ENCODE measurements at regions not wholly inside any gene's neighbourhood (a gene's known extent, or its start where the extent isn't known, plus 50 kb on each side); places are given as distances from the start of the nearest gene placed in this dataset.
"Not testable (repeated sequence)": the region's sequence is repeated elsewhere in the genome, so short reads cannot be mapped to it uniquely, and the experiment has no call there.

GRCh38 chr22:25492162-25492561 lies 72.3 kb upstream of the GRK3 start:
- H3K79me2 ChIP-seq (ENCODE audit: control insufficient read depth, insufficient read depth, low read length, unreplicated experiment) = no peaks in the 10 kb centered on the region
- H3K36me3 ChIP-seq (ENCODE audit: insufficient read depth, low read length) = no peaks in the 10 kb centered on the region
- H3K27ac ChIP-seq (ENCODE audit: low read depth, low read length) = no peak overlapping the region
- peaks cover 13% of the 10 kb centered on the region for H3K4me1 ChIP-seq (ENCODE audit: control insufficient read depth, insufficient read depth, low read length, unreplicated experiment)
- H2AFZ ChIP-seq (ENCODE audit: low read length, unreplicated experiment) = no peak overlapping the region
- H3K27me3 ChIP-seq (ENCODE audit: insufficient read depth, low read length) = no peaks in the 10 kb centered on the region
- no peak overlapping the region for H3K4me3 ChIP-seq (ENCODE audit: low read depth, low read length)

GRCh38 chr22:25492841-25493734 lies 71.4 kb upstream of the GRK3 start:
- Histone ChIP-seq H3K27me3 (ENCODE audit: insufficient read depth, low read length) (no peaks in the 10 kb centered on the region), H3K79me2 (ENCODE audit: control insufficient read depth, insufficient read depth, low read length, unreplicated experiment) (no peaks in the 10 kb centered on the region), H3K36me3 (ENCODE audit: insufficient read depth, low read length) (no peaks in the 10 kb centered on the region), H3K4me1 (ENCODE audit: control insufficient read depth, insufficient read depth, low read length, unreplicated experiment) (peaks cover 9% of the 10 kb centered on the region), H2AFZ (ENCODE audit: low read length, unreplicated experiment) (no peak overlapping the region), H3K27ac (ENCODE audit: low read depth, low read length) (no peak overlapping the region), H3K4me3 (ENCODE audit: low read depth, low read length) (no peak overlapping the region)

- H3K36me3 ChIP-seq (ENCODE audit: insufficient read depth, low read length) = no peaks in the 10 kb centered on the region
- H3K4me1 ChIP-seq (ENCODE audit: control insufficient read depth, insufficient read depth, low read length, unreplicated experiment) = peaks cover 2% of the 10 kb centered on the region
- H3K79me2 ChIP-seq (ENCODE audit: control insufficient read depth, insufficient read depth, low read length, unreplicated experiment) = no peaks in the 10 kb centered on the region
- no peak overlapping the region for H3K4me3 ChIP-seq (ENCODE audit: low read depth, low read length)
- no peak overlapping the region for H2AFZ ChIP-seq (ENCODE audit: low read length, unreplicated experiment)
- no peak overlapping the region for H3K27ac ChIP-seq (ENCODE audit: low read depth, low read length)
- H3K27me3 ChIP-seq (ENCODE audit: insufficient read depth, low read length) = no peaks in the 10 kb centered on the region
Observed at GRCh38 chr22:25493794-25494193, 70.7 kb upstream of the GRK3 start.

DNA sequence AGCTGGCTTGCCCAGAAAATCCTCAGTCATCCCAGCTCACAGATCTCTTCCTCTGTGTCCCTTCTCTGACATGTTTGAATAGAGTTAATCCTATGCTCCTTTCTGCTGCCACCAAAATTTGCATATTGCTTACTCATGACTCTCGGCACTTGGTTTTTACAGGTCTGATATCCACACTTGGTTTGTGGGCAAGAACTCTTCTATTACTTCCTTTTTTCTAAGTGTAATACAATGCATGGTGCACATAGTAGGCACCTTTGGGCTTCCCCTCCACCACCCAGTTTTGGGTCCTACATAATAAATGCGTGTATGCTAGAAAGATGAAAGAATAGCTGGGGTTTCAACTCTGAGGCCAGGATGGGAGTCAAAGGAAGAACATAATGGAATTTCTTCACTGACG lies 69.7 kb upstream of the GRK3 start:
- Histone ChIP-seq H2AFZ (ENCODE audit: low read length, unreplicated experiment) (no peak overlapping the region), H3K27ac (ENCODE audit: low read depth, low read length) (no peak overlapping the region), H3K27me3 (ENCODE audit: insufficient read depth, low read length) (no peaks in the 10 kb centered on the region)

DNA sequence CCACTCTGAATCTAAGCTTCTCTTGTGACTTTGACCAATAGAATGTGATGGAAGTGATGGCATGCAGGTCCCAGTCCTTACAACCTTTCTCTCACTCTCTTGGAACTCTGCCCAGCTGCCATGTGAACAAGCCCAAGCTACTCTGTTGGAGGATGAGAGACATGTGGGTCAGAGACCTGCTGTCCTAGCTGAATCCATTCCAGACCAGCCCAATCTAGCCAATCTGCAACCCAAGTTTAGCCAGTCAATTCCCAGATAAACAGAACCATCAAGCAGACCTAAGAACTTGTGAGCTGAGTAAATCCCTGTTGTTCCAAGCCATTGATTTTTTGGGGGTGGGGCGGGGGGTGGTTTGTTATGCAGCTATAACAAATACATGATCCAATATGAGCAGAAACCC lies 69.2 kb upstream of the GRK3 start:
- no peak overlapping the region for H3K4me3 ChIP-seq (ENCODE audit: low read depth, low read length)
- H3K4me1 ChIP-seq (ENCODE audit: control insufficient read depth, insufficient read depth, low read length, unreplicated experiment) = no peaks in the 10 kb centered on the region
- H3K27ac ChIP-seq (ENCODE audit: low read depth, low read length) = no peak overlapping the region
- no peak overlapping the region for H2AFZ ChIP-seq (ENCODE audit: low read length, unreplicated experiment)
- no peaks in the 10 kb centered on the region for H3K27me3 ChIP-seq (ENCODE audit: insufficient read depth, low read length)
- H3K36me3 ChIP-seq (ENCODE audit: insufficient read depth, low read length) = no peaks in the 10 kb centered on the region
- H3K79me2 ChIP-seq (ENCODE audit: control insufficient read depth, insufficient read depth, low read length, unreplicated experiment) = no peaks in the 10 kb centered on the region

More for the DNA sequence above, 69.7 kb upstream of the GRK3 start:
- Histone ChIP-seq H3K4me3 (ENCODE audit: low read depth, low read length) (no peak overlapping the region), H3K79me2 (ENCODE audit: control insufficient read depth, insufficient read depth, low read length, unreplicated experiment) (no peaks in the 10 kb centered on the region), H3K4me1 (ENCODE audit: control insufficient read depth, insufficient read depth, low read length, unreplicated experiment) (no peaks in the 10 kb centered on the region), H3K36me3 (ENCODE audit: insufficient read depth, low read length) (no peaks in the 10 kb centered on the region)

DNA sequence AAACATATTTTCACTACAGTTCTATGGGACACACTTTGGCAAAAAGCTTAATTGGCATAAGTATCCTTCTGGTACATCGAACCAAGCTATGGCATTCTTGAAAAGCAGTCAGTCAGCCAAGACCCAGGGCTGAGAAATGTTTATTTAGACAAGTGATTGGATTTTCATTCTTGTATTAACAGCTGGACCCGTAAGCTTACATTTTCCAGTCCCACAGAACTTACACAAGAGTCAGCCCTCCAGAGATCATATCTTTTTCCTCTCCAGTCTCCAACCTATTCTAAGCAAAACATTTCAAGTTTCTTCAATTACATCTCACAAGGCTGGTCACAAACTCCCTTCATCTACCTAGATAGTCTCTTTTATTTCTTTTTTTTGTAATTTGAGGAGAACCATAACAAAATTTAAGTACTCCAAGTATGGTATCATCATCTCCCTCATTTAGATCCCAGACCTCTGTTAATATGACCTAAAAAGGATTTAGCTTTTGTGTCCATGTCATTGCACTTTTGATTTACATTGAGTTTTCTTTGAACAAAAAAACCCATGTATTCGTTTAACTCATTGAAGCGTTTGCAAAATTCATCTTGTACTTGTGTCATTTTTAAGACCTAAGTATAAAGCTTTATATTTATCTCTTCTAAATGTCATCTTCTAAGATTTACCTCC lies 67.9 kb upstream of the GRK3 start:
- Histone ChIP-seq H2AFZ (ENCODE audit: low read length, unreplicated experiment) (no peak overlapping the region), H3K27me3 (ENCODE audit: insufficient read depth, low read length) (no peaks in the 10 kb centered on the region), H3K4me1 (ENCODE audit: control insufficient read depth, insufficient read depth, low read length, unreplicated experiment) (no peaks in the 10 kb centered on the region), H3K27ac (ENCODE audit: low read depth, low read length) (no peak overlapping the region), H3K36me3 (ENCODE audit: insufficient read depth, low read length) (no peaks in the 10 kb centered on the region), H3K4me3 (ENCODE audit: low read depth, low read length) (no peak overlapping the region), H3K79me2 (ENCODE audit: control insufficient read depth, insufficient read depth, low read length, unreplicated experiment) (no peaks in the 10 kb centered on the region)

DNA sequence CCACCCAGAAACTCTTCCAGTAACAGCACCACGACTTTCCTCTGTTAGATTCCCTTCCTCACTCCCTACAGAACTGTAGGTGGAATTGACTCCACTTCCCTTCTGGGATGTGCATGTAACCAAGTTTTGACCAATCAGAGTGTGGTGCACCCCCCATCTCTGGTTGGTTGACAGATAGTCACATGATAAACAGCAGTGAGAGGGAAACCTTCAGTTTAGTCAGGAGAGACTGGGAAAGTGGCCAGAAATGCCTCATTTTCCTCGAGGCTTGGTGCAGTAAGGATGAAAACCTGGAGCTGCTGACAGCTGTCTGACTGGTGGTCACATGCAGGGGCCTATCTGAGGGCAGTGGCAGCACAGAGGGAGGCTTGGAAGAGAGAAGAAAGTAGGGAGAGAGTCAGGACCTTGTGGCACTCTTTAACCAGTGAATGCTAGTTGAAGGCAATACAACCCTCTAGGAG lies 67.3 kb upstream of the GRK3 start:
- no peak overlapping the region for H2AFZ ChIP-seq (ENCODE audit: low read length, unreplicated experiment)
- H3K27me3 ChIP-seq (ENCODE audit: insufficient read depth, low read length) = no peaks in the 10 kb centered on the region

DNA sequence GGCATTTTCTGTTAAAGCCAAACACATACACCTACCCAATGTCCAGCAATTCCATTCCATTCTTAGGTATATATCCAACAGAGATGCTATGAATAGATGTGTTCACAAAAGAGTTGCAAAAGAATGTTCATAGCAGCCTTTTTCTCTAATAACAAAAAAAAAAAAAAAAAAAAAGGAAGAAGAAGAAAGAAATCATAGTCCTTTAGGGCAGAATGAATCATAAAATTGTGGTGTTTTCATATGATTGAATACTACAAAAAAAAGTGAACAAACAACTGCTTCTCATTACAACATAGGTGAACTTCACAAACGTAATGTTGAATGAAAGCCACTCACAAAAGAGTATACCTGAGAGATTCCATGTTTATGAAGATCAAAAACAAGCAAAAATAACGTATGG lies 66.8 kb upstream of the GRK3 start:
- Histone ChIP-seq H3K27ac (ENCODE audit: low read depth, low read length) (no peak overlapping the region), H2AFZ (ENCODE audit: low read length, unreplicated experiment) (no peak overlapping the region), H3K36me3 (ENCODE audit: insufficient read depth, low read length) (no peaks in the 10 kb centered on the region), H3K4me1 (ENCODE audit: control insufficient read depth, insufficient read depth, low read length, unreplicated experiment) (no peaks in the 10 kb centered on the region), H3K27me3 (ENCODE audit: insufficient read depth, low read length) (no peaks in the 10 kb centered on the region), H3K4me3 (ENCODE audit: low read depth, low read length) (no peak overlapping the region), H3K79me2 (ENCODE audit: control insufficient read depth, insufficient read depth, low read length, unreplicated experiment) (no peaks in the 10 kb centered on the region)

More for the DNA sequence above, 67.3 kb upstream of the GRK3 start:
- Histone ChIP-seq H3K36me3 (ENCODE audit: insufficient read depth, low read length) (no peaks in the 10 kb centered on the region), H3K4me1 (ENCODE audit: control insufficient read depth, insufficient read depth, low read length, unreplicated experiment) (no peaks in the 10 kb centered on the region), H3K79me2 (ENCODE audit: control insufficient read depth, insufficient read depth, low read length, unreplicated experiment) (no peaks in the 10 kb centered on the region), H3K4me3 (ENCODE audit: low read depth, low read length) (no peak overlapping the region), H3K27ac (ENCODE audit: low read depth, low read length) (no peak overlapping the region)

DNA sequence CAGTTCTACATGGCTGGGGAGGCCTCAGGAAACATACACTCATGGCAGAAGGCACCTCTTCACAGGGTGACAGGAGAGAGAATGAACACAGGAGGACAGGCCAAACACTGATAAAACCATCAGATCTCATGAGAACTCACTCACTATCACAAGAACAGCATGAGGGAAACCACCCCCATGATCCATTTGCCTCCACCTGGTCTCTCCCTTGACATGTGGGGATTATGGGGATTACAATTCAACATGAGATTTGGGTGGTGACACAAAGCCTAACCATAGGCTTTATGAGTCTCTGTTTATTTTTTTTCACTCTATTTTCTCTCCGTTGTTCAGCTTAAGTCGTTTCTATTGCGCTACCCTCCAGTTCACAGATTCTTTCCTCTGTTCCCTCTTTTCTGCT lies 63.8 kb upstream of the GRK3 start:
- not testable (repeated sequence) for H3K36me3 ChIP-seq (ENCODE audit: insufficient read depth, low read length); H3K79me2 ChIP-seq (ENCODE audit: control insufficient read depth, insufficient read depth, low read length, unreplicated experiment); H2AFZ ChIP-seq (ENCODE audit: low read length, unreplicated experiment); H3K4me1 ChIP-seq (ENCODE audit: control insufficient read depth, insufficient read depth, low read length, unreplicated experiment); H3K4me3 ChIP-seq (ENCODE audit: low read depth, low read length); H3K27ac ChIP-seq (ENCODE audit: low read depth, low read length); H3K27me3 ChIP-seq (ENCODE audit: insufficient read depth, low read length)

- not testable (repeated sequence) for H3K4me3 ChIP-seq (ENCODE audit: low read depth, low read length); H3K79me2 ChIP-seq (ENCODE audit: control insufficient read depth, insufficient read depth, low read length, unreplicated experiment); H2AFZ ChIP-seq (ENCODE audit: low read length, unreplicated experiment); H3K36me3 ChIP-seq (ENCODE audit: insufficient read depth, low read length); H3K27ac ChIP-seq (ENCODE audit: low read depth, low read length); H3K27me3 ChIP-seq (ENCODE audit: insufficient read depth, low read length); H3K4me1 ChIP-seq (ENCODE audit: control insufficient read depth, insufficient read depth, low read length, unreplicated experiment)
Observed at GRCh38 chr22:25504017-25504416, 60.5 kb upstream of the GRK3 start.

GRCh38 chr22:25508161-25508560 lies 56.3 kb upstream of the GRK3 start:
- no peak overlapping the region for H2AFZ ChIP-seq (ENCODE audit: low read length, unreplicated experiment)
- H3K27me3 ChIP-seq (ENCODE audit: insufficient read depth, low read length) = no peaks in the 10 kb centered on the region
- no peaks in the 10 kb centered on the region for H3K79me2 ChIP-seq (ENCODE audit: control insufficient read depth, insufficient read depth, low read length, unreplicated experiment)
- no peaks in the 10 kb centered on the region for H3K36me3 ChIP-seq (ENCODE audit: insufficient read depth, low read length)
- no peak overlapping the region for H3K4me3 ChIP-seq (ENCODE audit: low read depth, low read length)
- H3K4me1 ChIP-seq (ENCODE audit: control insufficient read depth, insufficient read depth, low read length, unreplicated experiment) = no peaks in the 10 kb centered on the region
- no peak overlapping the region for H3K27ac ChIP-seq (ENCODE audit: low read depth, low read length)
